Tibial nerve (tissue), 4 donors: ENCODE measurements at regions not wholly inside any gene's neighbourhood (a gene's known extent, or its start where the extent isn't known, plus 50 kb on each side); places are given as distances from the start of the nearest gene placed in this dataset.

ENCODE experiments used
- DNase-seq, 2 donors: peaks; one replicate each; pipeline ENCODE4 v3.0.0-alpha.2; 2019; ENCODE audit warnings: low spot score in 2 of 2
- H3K27ac ChIP-seq, 4 donors: fragments of 200-600 bp; sonication (generic) in 3 of 4; one replicate each; pipeline ENCODE4 v1.5.1; 2017 to 2019; ENCODE audit warnings: mild to moderate bottlenecking in 1 of 4
- H3K27me3 ChIP-seq, 2 donors: fragments of 200-600 bp; sonication (generic) in 1 of 2; one replicate each; pipeline versions ENCODE4 v1.5.1 to v1.6.0; 2017 to 2019
- H3K36me3 ChIP-seq, 3 donors: fragments of 200-600 bp; sonication (generic); one replicate each; pipeline ENCODE4 v1.5.1; 2018 to 2019
- H3K4me1 ChIP-seq, 4 donors: fragments of 200-600 bp; sonication (generic) in 3 of 4; one replicate each; pipeline ENCODE4 v1.5.1; 2017 to 2019
- H3K4me3 ChIP-seq, 4 donors: fragments of 200-600 bp; sonication (generic) in 3 of 4; one replicate each; pipeline ENCODE4 v1.5.1; 2017 to 2019; ENCODE audit warnings: mild to moderate bottlenecking in 1 of 4, moderate library complexity in 1 of 4
- H3K9me3 ChIP-seq, 4 donors: fragments of 200-600 bp; sonication (generic) in 3 of 4; one replicate each; pipeline ENCODE4 v1.5.1; 2017 to 2019
- CTCF ChIP-seq, 5 experiments: fragments of 200-600 bp in 3 of 5; fragments of 450-650 bp in 2 of 5; sonication (generic) in 3 of 5; IDR thresholded peaks; one replicate each; pipeline ENCODE4 v1.5.1; 2016 to 2019; ENCODE audit warnings: antibody characterized with exemption in 5 of 5, mild to moderate bottlenecking in 3 of 5, moderate library complexity in 2 of 5
- EP300 ChIP-seq, 2 donors: sonication (generic); formaldehyde crosslinking; IDR thresholded peaks; one replicate each; pipeline ENCODE4 v1.6.1; 2017; ENCODE audit warnings: antibody characterized with exemption in 2 of 2, mild to moderate bottlenecking in 1 of 2
- POLR2A ChIP-seq, 2 donors: fragments of 450-650 bp; IDR thresholded peaks; one replicate each; pipeline ENCODE4 v1.6.1; 2017; ENCODE audit warnings: antibody characterized with exemption in 2 of 2, mild to moderate bottlenecking in 2 of 2, moderate library complexity in 2 of 2
- WGBS, 2 donors: methylation state at CpG; one replicate each; pipeline ENCODE4 v1.1.5; 2018; 5-methylcytosine and 5-hydroxymethylcytosine counted together

GRCh38 chr2:217263756-217264155, 403.9 kb upstream of the TNP1 start:
- H3K9me3 ChIP-seq: peaks cover 0 to 3% (median 2%) of the 10 kb centered on the region in 4 donors

GRCh38 chr2:217262911-217263310, 403.0 kb upstream of the TNP1 start:
- no peaks in the 10 kb centered on the region for H3K4me1 ChIP-seq
- H3K27me3 ChIP-seq: no peaks in the 10 kb centered on the region
- no peak for TF ChIP-seq CTCF (IDR thresholded peaks at IDR 0.05)
- TF ChIP-seq POLR2A (IDR thresholded peaks at IDR 0.05): no peak
- TF ChIP-seq EP300 (IDR thresholded peaks at IDR 0.05): no peak
- H3K27ac ChIP-seq: no peak overlapping the region
- DNase-seq: no peak
- H3K36me3 ChIP-seq: no peaks in the 10 kb centered on the region
- peaks cover 0 to 3% (median 1%) of the 10 kb centered on the region in 4 donors for H3K9me3 ChIP-seq
- WGBS, 2 donors: 43 to 71% methylated on average over 2 of the region's 2 CpGs
- no peak overlapping the region for H3K4me3 ChIP-seq

More at GRCh38 chr2:217263756-217264155, 403.9 kb upstream of the TNP1 start:
- H3K4me1 ChIP-seq: no peaks in the 10 kb centered on the region
- no peak for DNase-seq
- no peak overlapping the region for H3K27ac ChIP-seq
- H3K4me3 ChIP-seq: no peak overlapping the region
- 68 to 71% methylated on average over 3 of the region's 3 CpGs for WGBS, 2 donors
- H3K27me3 ChIP-seq: no peaks in the 10 kb centered on the region
- H3K36me3 ChIP-seq: no peaks in the 10 kb centered on the region
- TF ChIP-seq CTCF (IDR thresholded peaks at IDR 0.05) (no peak), POLR2A (IDR thresholded peaks at IDR 0.05) (no peak), EP300 (IDR thresholded peaks at IDR 0.05) (no peak)

GRCh38 chr2:217261452-217261851, 401.6 kb upstream of the TNP1 start:
- 18 to 35% methylated on average over 4 of the region's 4 CpGs for WGBS, 2 donors
- H3K9me3 ChIP-seq: no peaks in the 10 kb centered on the region
- TF ChIP-seq CTCF (IDR thresholded peaks at IDR 0.05) (no peak), EP300 (IDR thresholded peaks at IDR 0.05) (no peak), POLR2A (IDR thresholded peaks at IDR 0.05) (no peak)
- no peaks in the 10 kb centered on the region for H3K36me3 ChIP-seq
- DNase-seq: no peak
- H3K4me1 ChIP-seq: peaks cover 0 to 1% (median 0%) of the 10 kb centered on the region in 4 donors
- no peak overlapping the region for H3K4me3 ChIP-seq
- H3K27me3 ChIP-seq: no peaks in the 10 kb centered on the region
- no peak overlapping the region for H3K27ac ChIP-seq

GRCh38 chr2:217260441-217261115, 400.7 kb upstream of the TNP1 start:
- H3K27me3 ChIP-seq: no peaks in the 10 kb centered on the region
- 83 to 86% methylated on average over 8 of the region's 8 CpGs for WGBS, 2 donors
- H3K4me1 ChIP-seq: peaks cover 0 to 6% (median 0%) of the 10 kb centered on the region in 4 donors
- no peak for DNase-seq
- no peaks in the 10 kb centered on the region for H3K9me3 ChIP-seq
- H3K36me3 ChIP-seq: no peaks in the 10 kb centered on the region
- TF ChIP-seq POLR2A (IDR thresholded peaks at IDR 0.05) (no peak), CTCF (IDR thresholded peaks at IDR 0.05) (no peak), EP300 (IDR thresholded peaks at IDR 0.05) (no peak)
- no peak overlapping the region for H3K4me3 ChIP-seq
- H3K27ac ChIP-seq: no peak overlapping the region

GRCh38 chr2:217258170-217258569, 398.3 kb upstream of the TNP1 start:
- TF ChIP-seq POLR2A (IDR thresholded peaks at IDR 0.05) (no peak), EP300 (IDR thresholded peaks at IDR 0.05) (no peak), CTCF (IDR thresholded peaks at IDR 0.05) (no peak)

More at GRCh38 chr2:217258170-217258569, 398.3 kb upstream of the TNP1 start:
- Histone ChIP-seq H3K4me3 (no peak overlapping the region), H3K27me3 (no peaks in the 10 kb centered on the region), H3K9me3 (no peaks in the 10 kb centered on the region), H3K36me3 (no peaks in the 10 kb centered on the region), H3K4me1 (peaks cover 0 to 6% (median 0%) of the 10 kb centered on the region in 4 donors), H3K27ac (no peak overlapping the region)
- DNase-seq: no peak
- 65 to 68% methylated on average over 3 of the region's 3 CpGs for WGBS, 2 donors
